Keratinocyte (primary cell): ENCODE measurements at regions not wholly inside any gene's neighbourhood (a gene's known extent, or its start where the extent isn't known, plus 50 kb on each side); places are given as distances from the start of the nearest gene placed in this dataset.

Source experiments
- EZH2 ChIP-seq: IDR thresholded peaks from one replicate; pipeline ENCODE4 v1.6.1; 2012; ENCODE audit warnings: inconsistent platforms, mild to moderate bottlenecking, low read length, moderate library complexity
- TF ChIP-seq, protein P1 (sequence below), 3 experiments: IDR thresholded peaks in 1 of 3; conservative IDR thresholded peaks in 1 of 3; optimal IDR thresholded peaks in 1 of 3; 2 replicates in 2 of 3; 3 replicates in 1 of 3; pipeline versions ENCODE3 to v1.5.1; 2011; ENCODE audit warnings: low read length in 3 of 3, mild to moderate bottlenecking in 3 of 3, moderate library complexity in 2 of 3, control low read depth in 1 of 3, inconsistent platforms in 1 of 3; ENCODE audit not compliant: insufficient read depth in 2 of 3; ENCODE audit errors: extremely low read depth in 1 of 3

DNA sequence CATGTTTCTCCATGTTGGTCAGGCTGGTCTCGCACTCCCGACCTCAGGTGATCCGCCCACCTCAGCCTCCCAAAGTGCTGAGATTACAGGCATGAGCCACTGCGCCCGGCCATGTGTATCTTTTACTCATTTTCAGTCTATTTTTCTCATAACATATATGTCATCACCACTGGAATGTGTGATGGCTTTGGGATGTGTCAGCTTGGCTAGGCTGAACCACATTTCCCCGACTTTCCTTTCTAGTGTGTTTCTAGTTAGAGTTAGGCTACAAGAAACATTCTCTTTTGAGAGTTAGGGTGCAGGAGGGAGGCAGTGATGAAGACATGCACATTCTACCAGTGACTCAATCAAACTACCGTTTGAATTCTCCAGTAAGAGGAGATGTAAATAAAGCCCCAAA is 444.9 kb upstream of the THBS1 start:
- TF ChIP-seq, protein P1, sequence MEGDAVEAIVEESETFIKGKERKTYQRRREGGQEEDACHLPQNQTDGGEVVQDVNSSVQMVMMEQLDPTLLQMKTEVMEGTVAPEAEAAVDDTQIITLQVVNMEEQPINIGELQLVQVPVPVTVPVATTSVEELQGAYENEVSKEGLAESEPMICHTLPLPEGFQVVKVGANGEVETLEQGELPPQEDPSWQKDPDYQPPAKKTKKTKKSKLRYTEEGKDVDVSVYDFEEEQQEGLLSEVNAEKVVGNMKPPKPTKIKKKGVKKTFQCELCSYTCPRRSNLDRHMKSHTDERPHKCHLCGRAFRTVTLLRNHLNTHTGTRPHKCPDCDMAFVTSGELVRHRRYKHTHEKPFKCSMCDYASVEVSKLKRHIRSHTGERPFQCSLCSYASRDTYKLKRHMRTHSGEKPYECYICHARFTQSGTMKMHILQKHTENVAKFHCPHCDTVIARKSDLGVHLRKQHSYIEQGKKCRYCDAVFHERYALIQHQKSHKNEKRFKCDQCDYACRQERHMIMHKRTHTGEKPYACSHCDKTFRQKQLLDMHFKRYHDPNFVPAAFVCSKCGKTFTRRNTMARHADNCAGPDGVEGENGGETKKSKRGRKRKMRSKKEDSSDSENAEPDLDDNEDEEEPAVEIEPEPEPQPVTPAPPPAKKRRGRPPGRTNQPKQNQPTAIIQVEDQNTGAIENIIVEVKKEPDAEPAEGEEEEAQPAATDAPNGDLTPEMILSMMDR (optimal IDR thresholded peaks at IDR 0.05 in 1 of 3, IDR thresholded peaks at IDR 0.05 in 1 of 3, conservative IDR thresholded peaks at IDR 0.05 in 1 of 3; ENCODE audit: extremely low read depth in 1 of 3, insufficient read depth in 2 of 3, low read length in 3 of 3), result no peak
- TF ChIP-seq EZH2, result no peak
